ENCODE measurements at regions not wholly inside any gene's neighbourhood (a gene's known extent, or its start where the extent isn't known, plus 50 kb on each side); places are given as distances from the start of the nearest gene placed in this dataset.
"Not testable (repeated sequence)": the region's sequence is repeated elsewhere in the genome, so short reads cannot be mapped to it uniquely, and the experiment has no call there.

GRCh38 chr20:60101201-60101890 is 143.1 kb downstream of the CDH26 start:
- peaks cover 10% of the 10 kb centered on the region for H3K9me3 Mint-ChIP-seq (ENCODE audit: unreplicated experiment)
- H3K36me3 Mint-ChIP-seq (ENCODE audit: unreplicated experiment): no peaks in the 10 kb centered on the region
- H3K27ac Mint-ChIP-seq (ENCODE audit: unreplicated experiment): no peak overlapping the region
- H3K27me3 Mint-ChIP-seq (ENCODE audit: unreplicated experiment): peaks cover 2% of the 10 kb centered on the region
- DNase-seq (ENCODE audit: extremely low spot score, unreplicated experiment): no peak
- H3K4me3 Mint-ChIP-seq (ENCODE audit: unreplicated experiment): no peak overlapping the region
- H3K4me1 Mint-ChIP-seq (ENCODE audit: unreplicated experiment): no peaks in the 10 kb centered on the region
- no peak for TF ChIP-seq CTCF (IDR thresholded peaks at IDR 0.05)

GRCh38 chr20:60101891-60102281 is 143.7 kb downstream of the CDH26 start:
- Mint-ChIP-seq H3K4me1 (ENCODE audit: unreplicated experiment) (no peaks in the 10 kb centered on the region), H3K27ac (ENCODE audit: unreplicated experiment) (no peak overlapping the region), H3K4me3 (ENCODE audit: unreplicated experiment) (no peak overlapping the region), H3K27me3 (ENCODE audit: unreplicated experiment) (peaks cover 2% of the 10 kb centered on the region), H3K9me3 (ENCODE audit: unreplicated experiment) (peaks cover 10% of the 10 kb centered on the region), H3K36me3 (ENCODE audit: unreplicated experiment) (no peaks in the 10 kb centered on the region)
- DNase-seq (ENCODE audit: extremely low spot score, unreplicated experiment): no peak
- no peak for TF ChIP-seq CTCF (IDR thresholded peaks at IDR 0.05)

GRCh38 chr20:60102665-60103210 is 144.5 kb downstream of the CDH26 start:
- TF ChIP-seq CTCF (IDR thresholded peaks at IDR 0.05): no peak
- DNase-seq (ENCODE audit: extremely low spot score, unreplicated experiment): no peak
- Mint-ChIP-seq H3K27ac (ENCODE audit: unreplicated experiment) (no peak overlapping the region), H3K27me3 (ENCODE audit: unreplicated experiment) (peaks cover 2% of the 10 kb centered on the region), H3K4me1 (ENCODE audit: unreplicated experiment) (no peaks in the 10 kb centered on the region), H3K4me3 (ENCODE audit: unreplicated experiment) (no peak overlapping the region), H3K36me3 (ENCODE audit: unreplicated experiment) (no peaks in the 10 kb centered on the region), H3K9me3 (ENCODE audit: unreplicated experiment) (peaks cover 9% of the 10 kb centered on the region)

GRCh38 chr20:60104993-60105803 is 147.0 kb downstream of the CDH26 start:
- no peaks in the 10 kb centered on the region for H3K36me3 Mint-ChIP-seq (ENCODE audit: unreplicated experiment)
- no peaks in the 10 kb centered on the region for H3K9me3 Mint-ChIP-seq (ENCODE audit: unreplicated experiment)
- no peak for DNase-seq (ENCODE audit: extremely low spot score, unreplicated experiment)
- H3K27ac Mint-ChIP-seq (ENCODE audit: unreplicated experiment): no peak overlapping the region
- H3K27me3 Mint-ChIP-seq (ENCODE audit: unreplicated experiment): peaks cover 2% of the 10 kb centered on the region
- H3K4me1 Mint-ChIP-seq (ENCODE audit: unreplicated experiment): no peaks in the 10 kb centered on the region
- TF ChIP-seq CTCF (IDR thresholded peaks at IDR 0.05): no peak
- no peak overlapping the region for H3K4me3 Mint-ChIP-seq (ENCODE audit: unreplicated experiment)

- DNase-seq (ENCODE audit: extremely low spot score, unreplicated experiment); H3K27me3 Mint-ChIP-seq (ENCODE audit: unreplicated experiment); H3K36me3 Mint-ChIP-seq (ENCODE audit: unreplicated experiment); H3K9me3 Mint-ChIP-seq (ENCODE audit: unreplicated experiment); H3K27ac Mint-ChIP-seq (ENCODE audit: unreplicated experiment); H3K4me1 Mint-ChIP-seq (ENCODE audit: unreplicated experiment); H3K4me3 Mint-ChIP-seq (ENCODE audit: unreplicated experiment): not testable (repeated sequence)
Measured at GRCh38 chr20:60106186-60106585, 148.0 kb downstream of the CDH26 start.
